Bronchial epithelial cell (primary cell): ENCODE measurements at regions not wholly inside any gene's neighbourhood (a gene's known extent, or its start where the extent isn't known, plus 50 kb on each side); places are given as distances from the start of the nearest gene placed in this dataset.

Experiments used
- DNase-seq: peaks from one replicate; pipeline ENCODE4 v3.0.0-alpha.2; 2010; ENCODE audit warnings: low read depth
- FAIRE-seq: peaks from 2 replicates; lab custom pipeline; 2011; peaks lifted over from hg19 to GRCh38; lab: Jason Lieb, UNC
- H3K27me3 ChIP-seq: 2 replicates; pipeline ENCODE4 v1.5.1; 2011; ENCODE audit warnings: low read length; ENCODE audit not compliant: control insufficient read depth, insufficient read depth
- H3K36me3 ChIP-seq: 2 replicates; pipeline ENCODE4 v1.5.1; 2011; ENCODE audit warnings: low read length; ENCODE audit not compliant: control insufficient read depth, insufficient read depth
- H3K4me3 ChIP-seq: 2 replicates; pipeline ENCODE4 v1.5.1; 2011; ENCODE audit warnings: mild to moderate bottlenecking, low read depth, low read length, control low read depth
- CTCF ChIP-seq: IDR thresholded peaks from 2 replicates; pipeline ENCODE4 v1.5.1; 2011; ENCODE audit warnings: mild to moderate bottlenecking, moderate library complexity, low read length, control low read depth, inconsistent platforms; ENCODE audit not compliant: insufficient read depth, severe bottlenecking

GRCh38 chr4:83716874-83717273 is 181.0 kb downstream of the GPAT3 start:
- Histone ChIP-seq H3K4me3 (no peak overlapping the region), H3K27me3 (no peaks in the 10 kb centered on the region), H3K36me3 (no peaks in the 10 kb centered on the region)
- no peak for TF ChIP-seq CTCF
- FAIRE-seq (no peak), DNase-seq (no peak)

GRCh38 chr4:83712890-83713289 is 177.0 kb downstream of the GPAT3 start:
- no peak for TF ChIP-seq CTCF
- H3K4me3 ChIP-seq: no peak overlapping the region
- no peaks in the 10 kb centered on the region for H3K27me3 ChIP-seq
- FAIRE-seq: no peak
- H3K36me3 ChIP-seq: no peaks in the 10 kb centered on the region
- no peak for DNase-seq

- Histone ChIP-seq H3K36me3 (no peaks in the 10 kb centered on the region), H3K27me3 (no peaks in the 10 kb centered on the region), H3K4me3 (no peak overlapping the region)
- no peak for TF ChIP-seq CTCF
- DNase-seq (no peak), FAIRE-seq (no peak)
These were observed 173.7 kb downstream of the GPAT3 start for GRCh38 chr4:83709627-83710026.

- H3K4me3 ChIP-seq: no peak overlapping the region
- no peaks in the 10 kb centered on the region for H3K36me3 ChIP-seq
- no peak for TF ChIP-seq CTCF
- H3K27me3 ChIP-seq: no peaks in the 10 kb centered on the region
- FAIRE-seq (no peak), DNase-seq (no peak)
These were observed 172.7 kb downstream of the GPAT3 start for GRCh38 chr4:83708500-83709175.

GRCh38 chr4:83704786-83705185 is 168.9 kb downstream of the GPAT3 start:
- no peak for TF ChIP-seq CTCF
- FAIRE-seq (no peak), DNase-seq (no peak)
- Histone ChIP-seq H3K4me3 (no peak overlapping the region), H3K36me3 (no peaks in the 10 kb centered on the region), H3K27me3 (no peaks in the 10 kb centered on the region)

GRCh38 chr4:83703752-83704151 is 167.8 kb downstream of the GPAT3 start:
- Histone ChIP-seq H3K4me3 (no peak overlapping the region), H3K27me3 (no peaks in the 10 kb centered on the region), H3K36me3 (no peaks in the 10 kb centered on the region)
- DNase-seq: no peak
- no peak for TF ChIP-seq CTCF
- no peak for FAIRE-seq
